Naive thymus-derived CD4-positive, alpha-beta T cell (primary cell): ENCODE measurements at regions not wholly inside any gene's neighbourhood (a gene's known extent, or its start where the extent isn't known, plus 50 kb on each side); places are given as distances from the start of the nearest gene placed in this dataset.

ENCODE experiments used
- ATAC-seq: fragments of 150-1000 bp; cut with Tn5 transposase; 2 replicates; pipeline ENCODE4 v1.10.0; 2021; ENCODE audit warnings: mild to moderate bottlenecking, moderate library complexity
- CTCF ChIA-PET: fragments of 350-600 bp; sonication (Branson Sonifier 250); formaldehyde crosslinking; loops from one replicate; lab custom pipeline; 2021; ENCODE audit warnings: antibody characterized with exemption; lab: Charles Lee
- POLR2A ChIA-PET: fragments of 350-600 bp; sonication (Branson Sonifier 250); formaldehyde crosslinking; loops from one replicate; lab custom pipeline; 2021; ENCODE audit warnings: antibody characterized with exemption, inconsistent platforms; lab: Charles Lee
- DNase-seq, 9 donors: peaks; one replicate each; pipeline versions ENCODE4 v3.0.0 to v3.0.0-alpha.2; 2020 to 2022; ENCODE audit warnings: mixed read lengths in 1 of 9
- H3K27ac ChIP-seq: one replicate; pipeline ENCODE4 v1.7.0; 2013; ENCODE audit warnings: mild to moderate bottlenecking, low read depth, low read length, moderate library complexity
- H3K27me3 ChIP-seq, 2 donors: one replicate each; pipeline ENCODE4 v1.7.0; 2013; ENCODE audit warnings: low read length in 2 of 2, mild to moderate bottlenecking in 2 of 2, moderate library complexity in 2 of 2; ENCODE audit not compliant: control insufficient read depth in 2 of 2, insufficient read depth in 2 of 2
- H3K36me3 ChIP-seq, 3 experiments: 1 replicate in 2 of 3; 2 replicates in 1 of 3; pipeline ENCODE4 v1.7.0; 2013; ENCODE audit warnings: low read length in 3 of 3, mild to moderate bottlenecking in 3 of 3, moderate library complexity in 1 of 3; ENCODE audit not compliant: insufficient read depth in 3 of 3, control insufficient read depth in 2 of 3
- H3K4me1 ChIP-seq, 2 donors: one replicate each; pipeline ENCODE4 v1.7.0; 2013; ENCODE audit warnings: low read length in 2 of 2, mild to moderate bottlenecking in 2 of 2, moderate library complexity in 1 of 2; ENCODE audit not compliant: control insufficient read depth in 2 of 2, insufficient read depth in 2 of 2
- H3K4me3 ChIP-seq: 2 replicates; pipeline ENCODE4 v1.7.0; 2013; ENCODE audit warnings: mild to moderate bottlenecking, low read length
- H3K9me3 ChIP-seq, 3 experiments: 1 replicate in 2 of 3; 2 replicates in 1 of 3; pipeline ENCODE4 v1.7.0; 2013; ENCODE audit warnings: low read length in 3 of 3; ENCODE audit not compliant: control insufficient read depth in 2 of 3
- H3K27ac Mint-ChIP-seq, 9 donors: one replicate each; pipeline ENCODE4 v1.8.0; 2020 to 2022; ENCODE audit warnings: mixed read lengths in 9 of 9, mild to moderate bottlenecking in 8 of 9, moderate library complexity in 5 of 9, inconsistent platforms in 2 of 9
- H3K27me3 Mint-ChIP-seq, 5 donors: one replicate each; pipeline ENCODE4 v1.8.0; 2021 to 2022; ENCODE audit warnings: mixed read lengths in 5 of 5, mild to moderate bottlenecking in 1 of 5
- H3K36me3 Mint-ChIP-seq, 5 donors: one replicate each; pipeline ENCODE4 v1.8.0; 2020 to 2022; ENCODE audit warnings: mixed read lengths in 5 of 5, mild to moderate bottlenecking in 3 of 5, inconsistent platforms in 1 of 5
- H3K4me1 Mint-ChIP-seq, 7 donors: one replicate each; pipeline ENCODE4 v1.8.0; 2020 to 2022; ENCODE audit warnings: mixed read lengths in 7 of 7, mild to moderate bottlenecking in 3 of 7, inconsistent platforms in 1 of 7
- H3K4me3 Mint-ChIP-seq, 10 donors: one replicate each; pipeline ENCODE4 v1.8.0; 2020 to 2022; ENCODE audit warnings: mild to moderate bottlenecking in 10 of 10, mixed read lengths in 10 of 10, moderate library complexity in 6 of 10, inconsistent platforms in 2 of 10
- H3K9me3 Mint-ChIP-seq, 11 donors: one replicate each; pipeline ENCODE4 v1.8.0; 2020 to 2022; ENCODE audit warnings: mixed read lengths in 11 of 11, mild to moderate bottlenecking in 4 of 11, inconsistent platforms in 1 of 11, moderate library complexity in 1 of 11
- intact Hi-C, 2 donors: fragments of 100-400 bp; cut with micrococcal nuclease; formaldehyde crosslinking; loops; one replicate each; pipeline ENCODE4 v1.15.1; 2023

DNA sequence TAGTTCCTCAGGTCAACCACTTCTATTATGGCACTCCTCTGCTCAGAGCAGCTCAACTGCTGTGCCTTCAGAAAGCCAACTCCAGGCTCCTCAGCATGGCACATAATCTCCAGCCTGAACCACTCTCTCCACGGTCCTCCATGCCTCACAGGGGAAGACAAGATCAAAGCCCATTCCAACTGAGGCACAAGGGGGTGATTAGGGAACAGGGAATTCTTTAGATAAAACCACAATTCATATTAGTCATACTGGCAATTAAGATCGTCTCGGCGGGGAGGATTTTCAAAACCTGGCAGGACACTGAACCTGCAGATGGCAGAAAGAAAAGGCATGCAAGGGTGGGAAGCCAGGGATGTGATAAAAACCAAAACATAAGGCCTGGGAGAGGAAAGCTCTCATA is 361.6 kb downstream of the FGFR2 start:
- DNase-seq: no peak
- peaks cover 0 to 7% (median 0%) of the 10 kb centered on the region in 5 donors for H3K36me3 Mint-ChIP-seq
- H3K9me3 ChIP-seq: peaks cover 0 to 7% (median 0%) of the 10 kb centered on the region in 3 experiments
- H3K27me3 Mint-ChIP-seq: peaks cover 0 to 5% (median 0%) of the 10 kb centered on the region in 5 donors
- no peak overlapping the region for H3K4me3 Mint-ChIP-seq
- no peaks in the 10 kb centered on the region for H3K27me3 ChIP-seq
- H3K36me3 ChIP-seq: no peaks in the 10 kb centered on the region
- no peaks in the 10 kb centered on the region for H3K4me1 ChIP-seq
- POLR2A ChIA-PET: no interaction called here
- intact Hi-C loops: no loop called here
- H3K9me3 Mint-ChIP-seq: peaks cover 0 to 32% (median 11%) of the 10 kb centered on the region in 11 donors
- H3K27ac ChIP-seq: no peak overlapping the region
- no peak overlapping the region for H3K27ac Mint-ChIP-seq
- no peak for ATAC-seq
- H3K4me1 Mint-ChIP-seq: no peaks in the 10 kb centered on the region
- CTCF ChIA-PET: no interaction called here
- no peak overlapping the region for H3K4me3 ChIP-seq

GRCh38 chr10:121237718-121238117 is 360.5 kb downstream of the FGFR2 start:
- Histone ChIP-seq H3K27me3 (no peaks in the 10 kb centered on the region), H3K9me3 (peaks cover 0 to 7% (median 0%) of the 10 kb centered on the region in 3 experiments), H3K36me3 (no peaks in the 10 kb centered on the region), H3K4me1 (no peaks in the 10 kb centered on the region), H3K4me3 (no peak overlapping the region), H3K27ac (no peak overlapping the region)
- no peak for DNase-seq
- intact Hi-C loops: no loop called here
- H3K27me3 Mint-ChIP-seq: peaks cover 0 to 5% (median 0%) of the 10 kb centered on the region in 5 donors
- H3K27ac Mint-ChIP-seq: no peak overlapping the region
- H3K4me1 Mint-ChIP-seq: no peaks in the 10 kb centered on the region
- ChIA-PET CTCF (no interaction called here), POLR2A (no interaction called here)
- peaks cover 0 to 32% (median 11%) of the 10 kb centered on the region in 11 donors for H3K9me3 Mint-ChIP-seq
- H3K4me3 Mint-ChIP-seq: no peak overlapping the region
- ATAC-seq: no peak
- peaks cover 0 to 7% (median 0%) of the 10 kb centered on the region in 5 donors for H3K36me3 Mint-ChIP-seq

- ATAC-seq: no peak
- H3K36me3 ChIP-seq: no peaks in the 10 kb centered on the region
- ChIA-PET CTCF (no interaction called here), POLR2A (no interaction called here)
- no peak overlapping the region for H3K27ac ChIP-seq
- H3K27me3 Mint-ChIP-seq: peaks cover 0 to 16% (median 4%) of the 10 kb centered on the region in 5 donors
- no peak for DNase-seq
- no peak overlapping the region for H3K27ac Mint-ChIP-seq
- intact Hi-C loops: no loop called here
- H3K9me3 Mint-ChIP-seq: peaks cover 0 to 34% (median 14%) of the 10 kb centered on the region in 11 donors
- no peak overlapping the region for H3K4me3 Mint-ChIP-seq
- H3K27me3 ChIP-seq: no peaks in the 10 kb centered on the region
- H3K4me1 Mint-ChIP-seq: no peaks in the 10 kb centered on the region
- no peak overlapping the region for H3K4me3 ChIP-seq
- peaks cover 0 to 7% (median 0%) of the 10 kb centered on the region in 5 donors for H3K36me3 Mint-ChIP-seq
- peaks cover 0 to 7% (median 0%) of the 10 kb centered on the region in 3 experiments for H3K9me3 ChIP-seq
- no peaks in the 10 kb centered on the region for H3K4me1 ChIP-seq
These were observed 358.2 kb downstream of the FGFR2 start for GRCh38 chr10:121240011-121240410.

- H3K4me1 Mint-ChIP-seq: no peaks in the 10 kb centered on the region
- Histone ChIP-seq H3K4me3 (no peak overlapping the region), H3K36me3 (no peaks in the 10 kb centered on the region), H3K27ac (no peak overlapping the region), H3K9me3 (peaks cover 0 to 7% (median 0%) of the 10 kb centered on the region in 3 experiments), H3K4me1 (no peaks in the 10 kb centered on the region), H3K27me3 (no peaks in the 10 kb centered on the region)
- DNase-seq (no peak), ATAC-seq (no peak)
- CTCF ChIA-PET: no interaction called here
- no peak overlapping the region for H3K4me3 Mint-ChIP-seq
- H3K9me3 Mint-ChIP-seq: peaks cover 0 to 36% (median 13%) of the 10 kb centered on the region in 11 donors
- peaks cover 0 to 22% (median 7%) of the 10 kb centered on the region in 5 donors for H3K27me3 Mint-ChIP-seq
- intact Hi-C loops: no loop called here
- no peak overlapping the region for H3K27ac Mint-ChIP-seq
- peaks cover 0 to 6% (median 0%) of the 10 kb centered on the region in 5 donors for H3K36me3 Mint-ChIP-seq
- POLR2A ChIA-PET: no interaction called here
These were observed 357.7 kb downstream of the FGFR2 start for GRCh38 chr10:121240556-121240955.

DNA sequence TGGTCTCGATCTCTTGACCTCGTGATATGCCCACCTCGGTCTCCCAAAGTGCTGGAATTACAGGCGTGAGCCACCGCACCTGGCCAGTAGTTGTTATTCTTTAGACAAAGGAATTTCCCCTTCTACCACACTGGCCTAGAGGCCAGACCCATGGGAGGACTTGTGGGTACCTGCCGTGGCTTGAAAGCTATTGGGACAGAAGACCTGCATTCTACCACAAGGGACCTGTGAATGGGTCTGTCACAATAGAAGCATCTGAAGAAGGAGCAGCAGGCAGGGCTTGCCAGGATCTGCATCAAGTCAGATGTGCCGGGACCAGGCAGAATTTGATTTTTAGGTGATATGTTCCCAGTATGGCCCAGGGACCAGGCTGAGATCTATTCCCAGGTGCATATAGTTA is 356.9 kb downstream of the FGFR2 start:
- Mint-ChIP-seq H3K4me3 (no peak overlapping the region), H3K4me1 (no peaks in the 10 kb centered on the region), H3K36me3 (no peaks in the 10 kb centered on the region), H3K27ac (no peak overlapping the region), H3K27me3 (peaks cover 0 to 23% (median 7%) of the 10 kb centered on the region in 5 donors), H3K9me3 (peaks cover 0 to 28% (median 8%) of the 10 kb centered on the region in 11 donors)
- ChIA-PET CTCF (no interaction called here), POLR2A (no interaction called here)
- DNase-seq (no peak), ATAC-seq (no peak)
- Histone ChIP-seq H3K9me3 (peaks cover 0 to 3% (median 0%) of the 10 kb centered on the region in 3 experiments), H3K4me3 (no peak overlapping the region), H3K4me1 (no peaks in the 10 kb centered on the region), H3K36me3 (no peaks in the 10 kb centered on the region), H3K27me3 (no peaks in the 10 kb centered on the region), H3K27ac (no peak overlapping the region)
- intact Hi-C loops: no loop called here

DNA sequence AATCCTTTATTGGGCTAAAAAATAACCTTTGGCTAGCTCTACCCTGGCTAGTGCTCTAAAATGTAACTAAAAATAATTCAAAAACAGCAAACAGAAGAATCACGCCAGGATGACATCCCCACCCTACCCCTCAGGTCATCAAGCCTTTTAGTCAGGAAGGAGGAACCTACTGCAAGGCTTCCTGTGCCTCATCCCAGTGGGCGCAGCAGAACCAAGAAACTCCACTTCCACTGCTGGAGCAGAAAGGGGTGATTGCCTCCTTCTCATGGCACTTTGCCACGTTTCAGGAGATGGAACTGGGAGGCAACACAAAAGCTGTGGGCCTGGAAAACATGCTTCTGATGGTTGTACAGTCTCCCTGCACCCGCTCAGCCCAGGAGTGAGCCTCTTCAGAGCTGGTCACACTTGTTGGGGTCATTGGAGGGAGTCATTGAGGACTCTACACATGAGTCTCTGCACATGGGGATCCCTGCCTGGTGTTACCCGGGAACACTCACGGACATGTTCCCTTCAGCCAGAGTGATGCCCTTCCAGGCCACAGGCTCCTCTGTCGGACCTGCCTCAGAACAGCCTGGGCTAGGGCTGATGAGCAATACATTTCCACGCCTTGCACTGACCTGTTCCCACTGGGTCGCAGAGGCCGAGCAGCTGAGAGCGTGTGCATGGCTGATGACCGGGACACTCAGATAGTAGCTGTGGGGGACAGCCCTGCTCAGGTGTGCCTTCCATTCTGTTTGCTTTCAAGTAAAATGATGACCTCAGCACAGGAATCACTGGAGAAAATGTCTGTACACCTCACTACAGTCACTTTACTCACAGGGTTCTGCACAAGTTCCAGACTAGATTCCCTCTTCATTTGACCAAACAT is 355.3 kb downstream of the FGFR2 start:
- Mint-ChIP-seq H3K27me3 (peaks cover 0 to 27% (median 17%) of the 10 kb centered on the region in 5 donors), H3K27ac (no peak overlapping the region), H3K4me3 (no peak overlapping the region), H3K4me1 (no peaks in the 10 kb centered on the region), H3K9me3 (peaks cover 0 to 18% (median 5%) of the 10 kb centered on the region in 11 donors), H3K36me3 (no peaks in the 10 kb centered on the region)
- Histone ChIP-seq H3K4me1 (no peaks in the 10 kb centered on the region), H3K27me3 (no peaks in the 10 kb centered on the region), H3K9me3 (peaks cover 0 to 3% (median 0%) of the 10 kb centered on the region in 3 experiments), H3K27ac (no peak overlapping the region), H3K36me3 (no peaks in the 10 kb centered on the region), H3K4me3 (no peak overlapping the region)
- ATAC-seq (no peak), DNase-seq (no peak)
- intact Hi-C loops: no loop called here
- POLR2A ChIA-PET: no interaction called here
- CTCF ChIA-PET: no interaction called here
